ENCODE measurements at regions not wholly inside any gene's neighbourhood (a gene's known extent, or its start where the extent isn't known, plus 50 kb on each side); places are given as distances from the start of the nearest gene placed in this dataset.
"Not testable (repeated sequence)": the region's sequence is repeated elsewhere in the genome, so short reads cannot be mapped to it uniquely, and the experiment has no call there.

DNA sequence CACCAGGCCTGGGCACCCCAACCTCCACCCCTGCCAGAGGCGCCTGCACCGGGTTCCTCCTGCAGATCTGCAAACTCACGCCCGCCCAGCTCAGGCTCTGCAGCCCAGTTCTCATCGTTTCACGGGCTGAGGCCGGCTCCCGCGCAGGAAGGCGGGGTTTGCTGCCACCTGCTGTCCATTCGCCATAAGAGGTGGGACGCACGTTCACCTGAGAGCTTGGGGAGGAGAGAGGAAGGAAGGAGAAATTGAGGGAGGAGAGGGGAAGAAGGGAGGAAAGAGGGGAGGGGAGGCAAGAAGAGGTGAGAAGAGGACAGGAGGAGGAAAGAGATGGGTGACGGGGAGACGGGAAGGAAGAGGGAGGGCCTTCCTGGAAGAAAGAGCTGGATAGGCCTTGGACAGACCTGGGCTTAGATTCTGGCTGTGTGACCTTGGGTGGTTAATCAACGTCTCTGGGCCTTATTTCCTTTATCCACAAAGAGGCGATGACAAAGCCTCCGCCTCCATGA is 114.5 kb downstream of the ADRA2C start:
- DNase-seq (ENCODE audit: low spot score): peak; percentile 69

DNA sequence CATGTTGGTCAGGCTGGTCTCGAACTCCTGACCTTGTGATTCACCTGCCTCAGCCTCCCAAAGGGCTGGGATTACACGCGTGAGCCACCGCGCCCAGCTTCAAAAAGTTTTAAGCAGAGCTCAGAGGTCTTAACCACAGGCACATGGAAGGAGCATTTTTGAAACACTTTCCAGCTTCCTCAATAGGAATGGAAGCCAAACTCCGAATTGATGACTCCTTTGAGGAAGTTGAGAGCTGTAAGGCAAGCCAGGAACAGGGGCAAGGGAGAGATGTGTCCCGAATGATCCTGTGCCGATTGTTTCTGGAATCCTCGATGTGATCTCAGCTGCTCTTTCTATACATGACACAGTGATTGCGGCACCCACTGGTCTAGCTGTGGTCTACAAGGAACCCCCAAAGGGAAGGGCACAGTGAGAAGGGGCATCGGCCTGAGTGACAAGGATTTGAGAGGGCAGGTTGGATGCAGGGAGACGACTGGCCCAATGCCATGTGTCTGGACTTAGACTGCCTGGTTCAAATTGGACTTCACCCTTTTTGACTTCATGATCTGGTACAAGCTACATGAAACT is 116.2 kb downstream of the ADRA2C start:
- DNase-seq (ENCODE audit: low spot score): not testable (repeated sequence)

DNA sequence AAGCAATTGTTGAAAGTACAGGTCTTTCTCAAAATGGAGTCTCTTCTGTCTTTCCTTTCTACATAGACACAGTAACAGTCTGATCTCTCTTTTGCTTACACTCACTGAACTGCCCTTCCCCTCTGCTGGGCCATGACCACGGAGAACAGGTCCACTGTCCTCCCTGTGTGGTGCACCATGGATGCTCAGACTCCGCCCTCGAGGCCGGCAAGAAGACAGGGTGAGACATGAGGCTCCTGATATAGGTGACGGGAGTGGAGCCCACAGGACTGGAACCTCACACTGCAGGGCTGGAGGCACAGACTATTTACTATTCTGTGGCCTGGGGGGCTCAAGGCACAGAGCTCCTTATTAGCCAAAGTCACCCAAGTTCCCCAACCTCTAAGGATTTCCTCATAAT is 118.1 kb downstream of the ADRA2C start:
- DNase-seq (ENCODE audit: low spot score): not testable (repeated sequence)

DNA sequence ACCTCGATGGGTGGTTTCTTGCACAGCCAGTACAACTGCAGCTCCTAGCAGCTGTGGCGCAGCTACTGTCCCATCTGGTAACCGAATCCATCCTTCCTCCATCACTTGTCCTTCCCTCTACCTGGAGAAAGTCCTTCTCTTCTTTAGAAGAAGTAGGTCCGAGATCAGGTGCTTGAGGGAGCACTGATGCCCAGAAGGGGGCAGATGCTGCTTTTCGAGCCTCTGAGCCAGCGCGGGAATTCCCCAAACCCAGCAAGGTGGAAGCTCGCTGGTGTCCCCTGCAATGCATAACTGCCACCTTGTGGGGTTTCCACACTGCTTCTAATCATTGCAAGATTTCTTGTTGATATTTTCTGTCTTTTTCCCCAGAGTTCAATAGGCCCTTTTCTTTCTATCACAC is 127.4 kb downstream of the ADRA2C start:
- DNase-seq (ENCODE audit: low spot score): not testable (repeated sequence)

DNA sequence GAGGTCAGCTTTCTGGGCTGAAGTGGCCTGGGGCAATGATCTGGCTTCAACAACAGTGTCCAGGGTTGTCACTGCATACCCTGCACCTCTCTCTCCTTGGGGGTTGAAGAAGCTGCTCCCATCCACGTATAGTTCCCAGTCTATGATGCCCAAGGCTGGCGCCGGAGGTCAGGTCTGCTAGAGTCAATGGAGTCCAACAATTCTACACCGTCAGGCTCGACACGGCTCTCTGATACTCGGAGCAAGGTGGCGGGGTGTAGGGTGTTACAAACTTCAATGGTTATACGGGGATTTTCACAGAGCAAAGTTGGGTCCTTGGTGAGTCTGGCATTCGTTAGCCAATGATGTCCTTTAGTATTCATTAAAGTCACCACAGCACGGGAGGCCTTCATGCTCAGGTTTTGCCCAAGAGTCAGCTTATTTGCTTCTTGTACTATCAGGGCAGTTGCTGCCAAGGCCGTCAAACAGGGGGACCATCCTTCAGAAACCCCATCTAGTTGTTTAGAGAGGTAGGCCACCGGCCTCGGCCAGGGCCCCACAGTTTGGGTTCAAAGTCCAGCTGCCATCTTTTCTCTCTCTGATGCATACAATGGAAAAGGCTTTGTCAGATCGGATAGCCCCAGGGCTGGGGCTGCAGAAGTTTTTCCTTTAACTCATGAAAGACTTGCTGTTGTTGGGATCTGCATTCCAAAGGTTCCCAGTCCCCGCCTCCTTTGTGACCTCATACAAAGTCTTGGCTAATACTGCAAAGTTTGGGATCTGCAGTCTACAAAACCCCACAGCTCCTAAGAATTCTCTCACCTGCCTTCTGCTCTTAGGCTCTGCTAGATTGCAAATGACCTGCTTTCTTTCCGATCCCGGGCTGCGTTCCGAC is 128.1 kb downstream of the ADRA2C start:
- DNase-seq (ENCODE audit: low spot score): not testable (repeated sequence)

DNA sequence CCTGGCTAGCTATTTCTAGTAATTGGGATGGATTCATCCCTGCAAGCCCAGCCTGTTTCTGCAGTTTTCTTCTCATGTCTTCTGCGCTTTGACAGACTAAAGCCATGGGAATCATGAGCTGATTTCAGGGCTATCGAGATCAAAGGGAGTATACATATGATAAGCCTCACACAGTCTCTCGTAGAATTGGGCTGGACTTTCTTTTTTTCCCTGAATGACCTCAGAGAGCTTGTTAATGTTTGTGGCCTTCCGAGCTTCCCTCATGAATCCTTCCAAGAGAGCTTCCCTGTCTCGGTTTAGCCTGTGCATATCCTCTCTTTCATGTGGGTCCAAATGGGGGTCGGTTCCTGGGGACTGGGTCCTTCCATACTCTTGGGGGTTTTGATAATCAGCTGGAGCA is 130.3 kb downstream of the ADRA2C start:
- DNase-seq (ENCODE audit: low spot score): no peak

DNA sequence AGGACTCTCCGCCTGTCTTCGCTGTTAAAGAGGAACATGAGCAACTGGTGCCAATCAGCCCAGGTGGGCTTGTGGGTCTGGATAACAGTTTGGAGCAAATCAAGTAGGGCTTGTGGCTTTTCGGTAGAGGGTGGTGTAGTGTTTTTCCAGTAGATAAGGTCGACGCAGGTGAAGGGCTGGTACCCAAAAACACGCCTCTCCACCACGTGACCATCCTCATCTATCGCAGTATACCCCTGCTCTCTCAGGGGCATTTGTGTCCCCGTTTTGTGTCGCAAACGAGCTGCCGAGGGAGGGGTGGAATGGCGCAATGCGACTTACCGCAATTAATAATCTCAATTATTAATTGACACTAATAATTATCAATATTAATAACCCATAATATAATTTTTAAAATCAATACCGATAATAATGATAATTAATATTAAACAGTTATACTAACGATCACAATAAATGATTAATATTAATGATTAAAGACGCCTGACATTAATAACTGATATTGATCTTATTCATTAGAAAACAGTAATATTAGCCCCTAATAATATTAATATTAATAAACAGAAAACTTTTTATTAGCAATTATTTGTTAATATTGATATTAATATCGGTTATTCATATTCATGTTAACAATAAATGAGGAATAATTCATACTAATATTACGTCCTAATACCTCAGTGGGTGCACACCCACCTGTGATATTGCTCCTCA is 130.8 kb downstream of the ADRA2C start:
- DNase-seq (ENCODE audit: low spot score): not testable (repeated sequence)

DNA sequence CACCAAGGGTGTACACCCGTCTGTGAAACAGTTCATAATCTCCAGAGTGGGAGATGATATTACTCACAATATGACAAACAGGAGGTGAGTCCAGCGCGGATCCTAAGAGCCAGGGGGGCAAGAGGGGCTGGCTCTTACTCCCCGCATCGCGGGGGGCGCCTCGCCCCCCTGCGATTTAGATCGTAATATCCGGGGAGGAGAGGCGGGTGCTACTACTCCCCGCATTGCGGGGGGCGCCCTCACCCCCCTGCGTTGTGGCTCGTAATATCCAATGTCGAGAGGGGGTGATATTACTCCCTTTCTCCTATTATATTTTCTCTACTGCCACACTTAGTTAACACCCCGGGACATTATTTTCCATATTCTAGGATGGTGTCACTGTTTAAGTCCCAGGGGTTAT is 131.9 kb downstream of the ADRA2C start:
- DNase-seq (ENCODE audit: low spot score): no peak

DNA sequence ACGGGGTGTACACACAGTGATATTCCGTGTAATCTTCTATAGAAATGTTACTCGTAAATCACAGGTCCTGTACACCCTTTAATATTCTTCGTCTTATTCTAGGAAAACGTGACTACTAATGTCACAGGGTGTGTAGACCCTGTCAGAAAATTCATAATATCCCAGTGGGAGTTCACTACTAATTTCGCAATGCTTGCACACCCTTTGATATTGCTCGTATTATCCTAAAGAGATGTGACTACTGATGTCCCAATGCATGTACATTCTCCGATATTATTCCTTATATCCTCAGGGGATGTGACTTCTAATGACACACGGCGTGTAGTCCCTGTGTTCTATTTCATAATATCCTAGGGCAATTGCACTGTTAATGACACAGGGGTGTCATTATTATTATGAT is 132.7 kb downstream of the ADRA2C start:
- DNase-seq (ENCODE audit: low spot score): not testable (repeated sequence)

DNA sequence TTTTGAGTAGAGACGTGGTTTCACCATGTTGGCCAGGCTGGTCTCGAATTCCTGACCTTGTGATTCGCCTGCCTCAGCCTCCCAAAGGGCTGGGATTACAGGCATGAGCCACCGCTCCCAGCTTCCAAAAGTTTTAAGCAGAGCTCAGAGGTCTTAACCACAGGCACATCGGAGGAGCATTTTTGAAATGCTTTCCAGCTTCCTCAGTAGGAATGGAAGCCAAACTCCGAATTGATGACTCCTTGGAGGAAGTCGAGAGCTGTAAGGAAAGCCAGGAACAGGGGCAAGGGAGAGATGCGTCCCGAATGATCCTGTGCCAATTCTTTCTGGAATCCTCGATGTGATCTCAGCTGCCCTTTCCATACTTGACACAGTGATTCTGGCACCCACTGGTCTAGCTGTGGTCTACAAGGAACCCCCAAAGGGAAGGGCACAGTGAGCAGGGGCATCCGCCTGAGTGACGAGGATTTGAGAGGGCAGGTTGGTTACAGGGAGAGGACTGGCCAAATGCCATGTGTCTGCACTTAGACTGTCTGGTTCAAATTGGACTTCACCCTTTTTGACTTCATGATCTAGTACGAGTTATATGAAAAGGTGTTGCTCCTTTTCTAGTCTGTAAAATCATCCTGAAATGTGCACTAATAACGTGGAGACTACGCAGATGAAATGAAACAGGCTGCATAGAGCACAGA is 138.2 kb downstream of the ADRA2C start:
- not testable (repeated sequence) for DNase-seq (ENCODE audit: low spot score)

DNA sequence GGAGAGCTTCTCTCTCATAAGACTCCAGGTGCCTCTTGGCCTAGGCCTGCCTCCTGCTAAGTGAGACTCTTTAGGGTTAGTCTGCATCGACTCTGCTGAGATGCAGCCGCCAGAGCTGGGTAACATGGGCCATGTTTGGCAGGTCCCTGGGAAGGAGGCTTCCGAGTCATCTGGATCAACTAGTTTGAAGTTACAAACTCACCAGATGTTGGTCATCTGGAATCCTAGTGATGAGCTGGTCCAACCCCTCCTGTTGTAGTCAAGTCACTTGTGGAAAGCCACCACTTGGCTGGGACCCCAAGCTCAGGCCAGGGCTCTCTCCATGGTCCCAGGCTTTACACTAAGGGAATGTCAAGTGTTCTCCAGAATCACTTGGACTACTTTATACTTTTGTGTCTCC is 143.4 kb downstream of the ADRA2C start:
- DNase-seq (ENCODE audit: low spot score): not testable (repeated sequence)

DNA sequence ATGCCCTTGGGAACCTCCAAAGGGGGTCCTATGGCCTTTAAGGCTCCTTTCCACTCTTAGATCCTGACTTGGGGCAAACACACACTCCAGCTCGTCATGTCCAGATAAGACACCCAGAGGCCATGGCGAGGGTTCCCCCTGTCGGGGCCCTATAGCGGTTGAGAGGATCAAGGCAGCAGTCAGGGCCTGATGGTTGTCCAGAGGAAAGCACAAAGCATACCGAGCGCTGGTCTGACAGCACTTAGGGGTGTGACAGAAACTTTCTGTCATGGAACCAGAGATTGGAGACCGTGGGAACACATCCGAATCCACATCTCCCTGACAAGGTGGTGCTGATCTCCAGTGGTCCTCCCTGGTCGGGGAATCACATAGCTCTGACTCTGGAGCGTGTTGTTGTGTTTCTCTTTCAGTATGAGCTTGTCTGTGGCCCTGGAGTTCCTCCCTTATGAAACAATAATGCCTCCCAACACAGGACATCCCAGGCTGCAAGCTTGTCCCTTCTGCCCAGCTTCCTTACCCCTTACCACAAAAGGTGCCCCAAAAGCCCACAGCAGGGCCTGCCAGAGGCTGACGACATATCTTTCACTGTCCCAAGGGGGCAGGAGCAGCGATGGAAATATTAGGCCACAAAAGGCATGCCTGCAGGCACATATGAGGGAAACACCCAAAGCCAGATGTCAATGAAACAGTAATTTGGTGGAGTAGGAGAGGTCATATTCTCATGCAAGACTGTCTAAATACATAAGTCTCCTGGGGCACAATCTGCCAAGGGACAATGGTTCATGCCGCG is 144.2 kb downstream of the ADRA2C start:
- not testable (repeated sequence) for DNase-seq (ENCODE audit: low spot score)

DNA sequence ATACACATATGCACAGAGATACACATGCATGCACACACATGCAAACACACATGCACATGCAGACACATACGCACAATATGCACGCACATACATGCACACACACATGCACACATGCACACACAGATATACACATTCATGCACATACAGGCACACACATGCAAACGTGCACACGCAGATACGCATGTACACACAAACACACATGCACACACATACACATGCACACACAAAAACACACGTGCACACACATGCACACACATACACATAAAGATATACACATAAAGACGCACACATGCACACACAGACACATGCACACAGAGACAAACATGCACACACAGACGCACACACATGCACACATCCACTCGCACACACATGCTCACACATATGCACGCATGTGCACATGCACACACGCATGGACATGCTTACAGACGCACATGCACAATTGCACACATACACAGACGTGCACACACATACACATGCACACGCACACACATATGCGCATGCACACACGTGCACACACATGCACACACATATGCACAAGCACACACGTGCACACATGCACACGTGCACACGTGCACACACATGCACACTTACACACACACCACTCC is 145.2 kb downstream of the ADRA2C start:
- DNase-seq (ENCODE audit: low spot score): no peak

DNA sequence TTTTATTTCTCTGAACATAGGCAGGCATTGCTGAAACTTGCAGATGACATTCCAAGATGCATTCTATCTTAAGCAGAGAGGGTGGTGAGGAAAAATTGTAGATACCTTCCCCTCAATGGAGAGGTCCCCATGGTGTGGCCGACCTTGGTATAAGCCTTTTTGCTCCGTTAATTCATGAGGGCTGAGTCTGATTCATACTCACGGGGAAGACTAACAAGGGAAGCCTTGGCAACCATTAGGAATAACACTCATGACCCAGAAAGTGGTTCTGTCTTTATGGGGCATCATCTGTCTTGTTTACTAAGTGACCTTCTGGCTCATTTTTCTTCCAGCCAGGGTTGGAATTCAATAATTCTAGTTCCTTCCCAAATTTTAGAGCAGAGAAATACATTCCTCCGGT is 148.3 kb downstream of the ADRA2C start:
- DNase-seq (ENCODE audit: low spot score): not testable (repeated sequence)

DNA sequence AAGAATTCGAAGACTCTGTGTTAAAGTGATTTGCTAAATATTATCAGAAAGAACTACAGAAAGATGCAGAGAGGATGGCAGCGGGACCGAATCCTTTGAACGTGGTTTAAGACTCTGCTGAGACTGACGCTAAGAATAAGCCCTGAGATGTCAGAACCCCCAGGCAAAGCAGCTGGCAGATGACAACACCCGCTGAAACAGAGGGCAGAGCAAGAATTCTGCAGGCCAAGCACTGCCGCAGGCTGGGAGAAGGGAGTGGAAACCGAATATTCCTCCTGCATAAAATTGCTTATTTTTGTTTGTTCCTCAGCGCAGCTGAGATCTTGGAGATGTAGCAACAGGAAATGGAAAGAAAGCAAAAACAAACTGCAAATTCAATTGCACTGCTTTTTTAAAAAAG is 153.3 kb downstream of the ADRA2C start:
- DNase-seq (ENCODE audit: low spot score): not testable (repeated sequence)

DNA sequence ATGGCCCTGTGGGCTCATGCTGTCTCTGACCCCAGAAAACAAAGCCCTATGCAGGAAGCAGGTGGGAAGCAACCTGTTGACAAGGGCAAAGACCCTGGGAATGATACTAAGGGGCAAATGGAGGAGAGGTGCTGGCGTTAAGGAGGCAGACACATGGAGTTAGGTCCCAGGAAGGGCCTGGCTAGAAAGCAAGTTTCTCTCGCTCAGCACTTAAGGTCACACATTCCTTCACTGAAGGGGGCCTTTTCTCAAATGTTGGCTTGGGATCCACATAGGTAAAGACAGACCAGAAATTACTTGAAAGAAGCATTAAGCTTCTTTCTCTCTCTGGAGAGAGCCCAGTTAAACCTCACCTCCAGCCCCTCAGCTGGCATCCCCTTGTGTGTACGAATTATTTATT is 155.7 kb downstream of the ADRA2C start:
- DNase-seq (ENCODE audit: low spot score): not testable (repeated sequence)

DNA sequence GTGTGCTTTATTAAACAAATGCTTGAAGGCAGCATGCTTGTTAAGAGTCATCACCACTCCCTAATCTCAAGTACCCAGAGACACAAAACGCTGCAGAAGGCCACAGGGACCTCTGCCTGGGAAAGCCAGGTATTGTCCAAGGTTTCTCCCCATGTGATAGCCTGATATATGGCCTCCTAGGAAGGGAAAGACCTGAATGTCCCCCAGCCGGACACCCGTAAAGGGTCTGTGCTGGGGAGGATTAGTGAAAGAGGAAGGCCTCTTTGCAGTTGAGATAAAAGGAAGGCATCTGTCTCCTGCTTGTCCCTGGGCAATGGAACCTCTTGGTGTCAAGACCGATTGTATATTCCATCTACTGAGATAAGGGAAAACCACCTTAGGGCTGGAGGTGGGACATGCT is 159.7 kb downstream of the ADRA2C start:
- not testable (repeated sequence) for DNase-seq (ENCODE audit: low spot score)

DNA sequence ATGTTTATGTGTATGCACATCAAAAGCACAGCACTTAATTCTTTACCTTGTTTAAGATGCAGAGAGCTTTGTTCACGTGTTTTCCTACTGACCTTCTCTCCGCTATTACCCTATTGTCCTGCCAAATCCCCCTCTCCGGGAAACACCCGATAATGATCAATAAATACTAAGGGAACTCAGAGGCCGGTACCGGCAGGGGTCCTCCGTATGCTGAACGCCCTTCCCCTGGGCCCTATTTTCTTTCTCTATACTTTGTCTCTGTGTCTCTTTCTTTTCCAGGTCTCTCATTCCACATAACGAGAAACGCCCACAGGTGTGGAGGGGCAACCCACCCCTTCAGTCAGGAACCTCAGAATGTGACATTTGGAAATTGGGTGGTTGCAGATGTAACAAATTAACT is 160.1 kb downstream of the ADRA2C start:
- DNase-seq (ENCODE audit: low spot score): not testable (repeated sequence)

DNA sequence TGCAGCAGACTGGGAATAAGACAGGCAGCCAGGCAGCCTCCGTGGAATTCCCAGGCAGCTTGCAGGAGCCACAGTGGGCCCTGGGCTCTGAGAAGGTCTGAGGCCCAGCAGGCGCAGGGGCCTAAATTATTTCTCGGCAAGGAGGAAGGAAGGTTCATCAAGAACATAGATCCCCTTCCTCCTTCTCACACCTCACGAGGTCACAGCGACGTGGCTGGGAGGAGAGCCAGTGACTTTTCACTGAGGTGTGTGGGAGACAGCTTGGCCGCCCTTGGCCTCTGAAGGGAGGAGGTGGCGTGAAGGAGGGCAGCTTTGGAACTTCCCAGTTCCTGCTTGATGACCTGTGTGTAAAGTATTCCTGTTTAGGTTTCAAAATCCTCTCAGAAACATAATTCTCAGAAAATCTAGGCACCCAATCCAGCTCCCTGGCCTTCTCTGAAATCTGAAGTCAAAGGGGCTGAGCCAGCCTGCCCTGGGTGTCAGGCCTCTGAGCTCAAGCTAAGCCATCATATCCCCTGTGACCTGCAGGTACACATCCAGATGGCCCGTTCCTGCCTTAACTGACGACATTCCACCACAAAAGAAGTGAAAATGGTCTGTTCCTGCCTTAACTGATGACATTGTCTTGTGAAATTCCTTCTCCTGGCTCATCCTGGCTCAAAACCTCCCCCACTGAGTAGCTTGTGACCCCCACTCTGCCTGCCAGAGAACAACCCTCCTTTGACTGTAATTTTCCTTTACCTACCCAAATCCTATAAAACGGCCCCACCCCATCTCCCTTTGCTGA is 161.0 kb downstream of the ADRA2C start:
- DNase-seq (ENCODE audit: low spot score): not testable (repeated sequence)

DNA sequence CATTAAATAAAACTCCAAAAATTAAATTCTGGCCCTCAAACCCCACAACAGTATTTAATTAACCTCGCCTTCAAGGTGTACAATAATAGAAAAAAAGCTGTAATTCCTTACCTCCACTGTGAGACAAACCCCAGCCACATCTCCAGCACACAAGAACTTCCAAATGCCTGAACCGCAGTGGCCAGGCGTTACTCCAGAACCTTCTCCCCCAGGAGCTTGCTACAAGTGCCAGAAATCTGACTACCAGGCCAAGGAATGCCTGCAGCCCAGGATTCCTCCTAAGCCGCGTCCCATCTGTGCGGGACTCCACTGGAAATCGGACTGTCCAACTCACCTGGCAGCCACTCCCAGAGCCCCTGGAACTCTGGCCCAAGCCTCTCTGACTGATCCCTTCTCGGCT is 163.2 kb downstream of the ADRA2C start:
- DNase-seq (ENCODE audit: low spot score): not testable (repeated sequence)

Measured in germinal center (tissue), 1 donor.